GM12878 (cell line): ENCODE measurements at regions not wholly inside any gene's neighbourhood (a gene's known extent, or its start where the extent isn't known, plus 50 kb on each side); places are given as distances from the start of the nearest gene placed in this dataset.

ENCODE experiments used
- ATAC-seq: fragments of 200-7000 bp; cut with Tn5 transposase; 3 replicates; pipeline ENCODE4 v1.9.1; 2020; ENCODE audit warnings: mild to moderate bottlenecking, moderate library complexity
- BruUV-seq: library from RNA; stranded (reverse); fragments of 400-500 nt; replicated peaks from 2 replicates; lab custom pipeline; 2021; lab: Mats Ljungman, UMichigan
- CTCF ChIA-PET: fragments of 300-600 bp; sonication (Branson Sonifier 250); formaldehyde crosslinking; extraction: SDS; loops from one replicate; lab custom pipeline; 2021; ENCODE audit warnings: inconsistent platforms; lab: Yijun Ruan, JAX
- POLR2A ChIA-PET: fragments of 350-600 bp; formaldehyde crosslinking; extraction: SDS; loops from one replicate; lab custom pipeline; 2021; ENCODE audit warnings: inconsistent platforms; lab: Charles Lee
- RAD21 ChIA-PET: fragments of 300-600 bp; sonication (Branson Sonifier 250); formaldehyde crosslinking; loops from one replicate; lab custom pipeline; 2023; ENCODE audit warnings: antibody characterized with exemption; ENCODE audit not compliant: unreplicated experiment; lab: Charles Lee
- SMC1A ChIA-PET: fragments of 300-600 bp; sonication (Branson Sonifier 250); formaldehyde crosslinking; loops from one replicate; lab custom pipeline; 2023; ENCODE audit not compliant: unreplicated experiment, uncharacterized antibody; lab: Charles Lee
- DNase-seq: peaks from one replicate; pipeline ENCODE4 v3.0.0-alpha.2; 2011; ENCODE audit warnings: low read depth, low spot score
- FAIRE-seq: peaks from 3 replicates; lab custom pipeline; 2011; peaks lifted over from hg19 to GRCh38; lab: Jason Lieb, UNC
- H2AFZ ChIP-seq: 2 replicates; pipeline ENCODE4 v1.6.0; 2011; ENCODE audit warnings: low read depth, low read length, control low read depth; ENCODE audit not compliant: control insufficient read depth
- H3K27ac ChIP-seq: 2 replicates; pipeline ENCODE4 v1.5.1; 2011; ENCODE audit warnings: control low read depth; ENCODE audit not compliant: control insufficient read depth, insufficient read depth
- H3K27me3 ChIP-seq, 2 experiments: replicated peaks in 1 of 2; 2 replicates each; pipeline versions ENCODE4 v1.6.0 to v1.6.1; 2011; ENCODE audit warnings: low read length in 1 of 2; ENCODE audit not compliant: control insufficient read depth in 2 of 2, insufficient read depth in 2 of 2
- H3K36me3 ChIP-seq, 2 experiments: 2 replicates each; pipeline ENCODE4 v1.5.1; 2011; ENCODE audit warnings: low read length in 1 of 2; ENCODE audit not compliant: control insufficient read depth in 2 of 2, insufficient read depth in 2 of 2
- H3K4me1 ChIP-seq: 2 replicates; pipeline ENCODE4 v1.6.1; 2011; ENCODE audit warnings: mild to moderate bottlenecking, low read length, moderate library complexity, mixed read lengths; ENCODE audit not compliant: control insufficient read depth, insufficient read depth
- H3K4me2 ChIP-seq: 2 replicates; pipeline ENCODE4 v1.6.0; 2011; ENCODE audit warnings: control low read depth; ENCODE audit not compliant: control insufficient read depth, insufficient read depth
- H3K4me3 ChIP-seq: fragments of 200-600 bp; sonication (generic); 2 replicates; pipeline ENCODE4 v1.5.1; 2016
- H3K79me2 ChIP-seq: 2 replicates; pipeline ENCODE4 v1.6.0; 2011; ENCODE audit warnings: low read length; ENCODE audit not compliant: control insufficient read depth, insufficient read depth
- H3K9ac ChIP-seq: 2 replicates; pipeline ENCODE4 v1.8.0; 2011; ENCODE audit warnings: low read length, control low read depth, mixed read lengths; ENCODE audit not compliant: control insufficient read depth, insufficient read depth
- H3K9me3 ChIP-seq: replicated peaks from 3 replicates; pipeline ENCODE4 v1.5.1; 2011; ENCODE audit warnings: mild to moderate bottlenecking, low read length; ENCODE audit not compliant: control insufficient read depth, insufficient read depth
- H4K20me1 ChIP-seq: 2 replicates; pipeline ENCODE4 v1.6.0; 2011; ENCODE audit not compliant: control insufficient read depth, insufficient read depth
- BHLHE40 ChIP-seq, 2 experiments: fragments of 450-650 bp in 1 of 2; IDR thresholded peaks; 2 replicates each; pipeline ENCODE4 v1.6.1; 2011 to 2017; ENCODE audit warnings: low read depth in 2 of 2, borderline replicate concordance in 1 of 2, improper control_type of control experiment in 1 of 2, low read length in 1 of 2, mild to moderate bottlenecking in 1 of 2
- BMI1 ChIP-seq: fragments of 450-650 bp; IDR thresholded peaks from 2 replicates; pipeline ENCODE4 v1.6.1; 2016; ENCODE audit warnings: mild to moderate bottlenecking, moderate library complexity, borderline replicate concordance
- EGR1 ChIP-seq, 2 experiments: IDR thresholded peaks; 1 replicate in 1 of 2; 2 replicates in 1 of 2; pipeline ENCODE4 v1.6.1; 2011 to 2012; ENCODE audit warnings: low read depth in 2 of 2, low read length in 2 of 2, borderline replicate concordance in 1 of 2, mild to moderate bottlenecking in 1 of 2, moderate library complexity in 1 of 2
- EP300 ChIP-seq, 2 experiments: fragments of 150-350 bp in 1 of 2; IDR thresholded peaks; 2 replicates each; pipeline ENCODE4 v1.6.1; 2011 to 2012; ENCODE audit warnings: low read depth in 2 of 2, low read length in 2 of 2, borderline replicate concordance in 1 of 2, improper control_type of control experiment in 1 of 2, inconsistent platforms in 1 of 2; ENCODE audit not compliant: control insufficient read depth in 1 of 2
- ETV6 ChIP-seq, 2 experiments: fragments of 450-650 bp in 1 of 2; IDR thresholded peaks in 1 of 2; conservative IDR thresholded peaks in 1 of 2; 2 replicates each; pipeline ENCODE4 v1.6.1; 2014; ENCODE audit warnings: antibody characterized with exemption in 1 of 2, borderline replicate concordance in 1 of 2, low read depth in 1 of 2, mild to moderate bottlenecking in 1 of 2, moderate library complexity in 1 of 2
- FOXM1 ChIP-seq: IDR thresholded peaks from 2 replicates; pipeline ENCODE4 v1.6.1; 2012; ENCODE audit warnings: low read depth, mild to moderate bottlenecking, inconsistent platforms, low read length, moderate library complexity
- HCFC1 ChIP-seq: fragments of 150-350 bp; IDR thresholded peaks from 2 replicates; pipeline ENCODE4 v1.6.1; 2014; ENCODE audit warnings: low read length
- HDGF ChIP-seq: fragments of 450-650 bp; IDR thresholded peaks from 2 replicates; pipeline ENCODE4 v1.6.1; 2016; ENCODE audit warnings: antibody characterized with exemption
- NFYA ChIP-seq: IDR thresholded peaks from 2 replicates; pipeline ENCODE4 v1.6.1; 2011; ENCODE audit warnings: low read depth, mild to moderate bottlenecking, low read length, improper control_type of control experiment, borderline replicate concordance
- NFYB ChIP-seq: IDR thresholded peaks from 2 replicates; pipeline ENCODE4 v1.6.1; 2011; ENCODE audit warnings: low read depth, mild to moderate bottlenecking, low read length, improper control_type of control experiment, moderate library complexity; ENCODE audit not compliant: insufficient read depth
- RB1 ChIP-seq: fragments of 450-650 bp; formaldehyde crosslinking; IDR thresholded peaks from 2 replicates; pipeline ENCODE4 v1.6.1; 2017; ENCODE audit warnings: mild to moderate bottlenecking, borderline replicate concordance
- SMAD5 ChIP-seq: IDR thresholded peaks from 2 replicates; pipeline ENCODE4 v1.6.1; 2016; ENCODE audit warnings: antibody characterized with exemption, low read depth
- SREBF2 ChIP-seq: IDR thresholded peaks from 2 replicates; pipeline ENCODE4 v1.6.1; 2012; ENCODE audit warnings: mild to moderate bottlenecking, low read length
- ZNF207 ChIP-seq: fragments of 450-650 bp; IDR thresholded peaks from 2 replicates; pipeline ENCODE4 v1.6.1; 2014; ENCODE audit warnings: antibody characterized with exemption, mild to moderate bottlenecking, borderline replicate concordance
- WGBS: methylation state at CpG from one replicate; pipeline ENCODE4 v1.1.6; 2016; ENCODE audit warnings: low lambda C conversion rate; ENCODE audit not compliant: insufficient replicate concordance, insufficient coverage; ENCODE audit errors: missing lambda C conversion rate; 5-methylcytosine and 5-hydroxymethylcytosine counted together
- in situ Hi-C: fragments of 300-500 bp; cut with MboI; formaldehyde crosslinking; loops from 9 replicates; pipeline ENCODE4 v1.14.3; 2018; ENCODE audit warnings: mixed read lengths
- intact Hi-C: fragments of 100-400 bp; cut with micrococcal nuclease; formaldehyde crosslinking; loops from one replicate; pipeline ENCODE4 v1.14.2; 2022; ENCODE audit not compliant: unreplicated experiment
- TF ChIP-seq, protein P1 (sequence below): IDR thresholded peaks from 2 replicates; pipeline ENCODE4 v1.6.1; 2012; ENCODE audit warnings: low read depth, low read length, improper control_type of control experiment

DNA sequence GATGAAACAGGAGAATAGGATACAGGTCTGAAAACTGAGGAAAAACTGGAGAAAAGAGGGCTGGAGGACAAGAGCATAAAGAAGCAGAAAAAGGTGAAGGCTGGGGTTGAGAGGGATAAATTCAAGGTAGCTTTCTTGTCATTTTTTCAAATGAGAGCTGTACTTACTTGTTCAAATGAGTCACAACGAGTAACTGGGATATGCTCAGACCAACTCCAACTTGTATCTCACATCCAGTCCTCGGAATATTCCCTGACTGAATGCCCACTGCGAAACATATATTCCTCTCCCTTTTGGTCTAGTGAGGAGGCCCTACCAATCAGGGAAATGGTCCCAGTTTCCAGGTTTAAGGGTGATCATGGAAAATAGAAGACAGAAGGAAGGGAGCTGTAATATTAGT, 343.4 kb downstream of the HHIPL2 start (continued):
- TF ChIP-seq ETV6 (conservative IDR thresholded peaks at IDR 0.05 in 1 of 2, IDR thresholded peaks at IDR 0.05 in 1 of 2; ENCODE audit: borderline replicate concordance in 1 of 2, low read depth in 1 of 2) (no peak), HCFC1 (no peak), FOXM1 (no peak)
- TF ChIP-seq, all 136 proteins: peak for 0

DNA sequence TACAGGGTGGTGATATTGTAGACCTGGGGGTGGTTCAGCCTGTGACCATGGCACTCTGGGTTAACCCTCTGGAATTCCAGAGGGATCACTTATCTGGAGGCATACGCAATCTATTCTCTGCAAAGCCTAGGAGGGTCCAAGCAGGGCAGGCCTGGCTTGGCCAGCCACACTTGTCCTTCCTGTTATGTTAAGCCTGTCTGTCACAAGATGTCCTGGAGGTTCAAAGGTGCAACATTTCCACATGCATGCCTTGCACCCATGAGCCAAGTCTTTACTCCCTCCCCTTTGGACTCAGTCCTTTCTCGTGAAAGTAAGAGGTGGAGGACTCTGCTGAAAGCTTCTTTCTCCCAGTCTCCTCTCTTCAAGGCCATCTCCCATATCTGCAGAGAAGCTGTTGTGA, 345.1 kb downstream of the HHIPL2 start:
- Histone ChIP-seq H3K79me2 (no peaks in the 10 kb centered on the region), H3K27ac (no peak overlapping the region), H3K9me3 (no peaks in the 10 kb centered on the region), H3K27me3 (no peaks in the 10 kb centered on the region), H3K4me3 (no peak overlapping the region), H3K4me2 (no peak overlapping the region), H4K20me1 (no peaks in the 10 kb centered on the region), H2AFZ (no peak overlapping the region), H3K9ac (no peak overlapping the region), H3K36me3 (no peaks in the 10 kb centered on the region), H3K4me1 (no peaks in the 10 kb centered on the region)
- BruUV-seq = no TSS peak
- intact Hi-C loops = no loop called here
- RAD21 ChIA-PET = no interaction called here
- SMC1A ChIA-PET = no interaction called here
- CTCF ChIA-PET = no interaction called here
- in situ Hi-C loops = no loop called here
- ATAC-seq (no peak), DNase-seq (no peak), FAIRE-seq (no peak)
- WGBS = 0% methylated on average over 2 of the region's 2 CpGs
- POLR2A ChIA-PET = no interaction called here
- TF ChIP-seq, protein P1, sequence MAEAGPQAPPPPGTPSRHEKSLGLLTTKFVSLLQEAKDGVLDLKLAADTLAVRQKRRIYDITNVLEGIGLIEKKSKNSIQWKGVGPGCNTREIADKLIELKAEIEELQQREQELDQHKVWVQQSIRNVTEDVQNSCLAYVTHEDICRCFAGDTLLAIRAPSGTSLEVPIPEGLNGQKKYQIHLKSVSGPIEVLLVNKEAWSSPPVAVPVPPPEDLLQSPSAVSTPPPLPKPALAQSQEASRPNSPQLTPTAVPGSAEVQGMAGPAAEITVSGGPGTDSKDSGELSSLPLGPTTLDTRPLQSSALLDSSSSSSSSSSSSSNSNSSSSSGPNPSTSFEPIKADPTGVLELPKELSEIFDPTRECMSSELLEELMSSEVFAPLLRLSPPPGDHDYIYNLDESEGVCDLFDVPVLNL = no peak
- TF ChIP-seq BHLHE40 (IDR thresholded peaks at IDR 0.05; ENCODE audit: borderline replicate concordance in 1 of 2, low read depth in 2 of 2, low read length in 1 of 2) (no peak), BMI1 (no peak), EP300 (IDR thresholded peaks at IDR 0.05; ENCODE audit: borderline replicate concordance in 1 of 2, control insufficient read depth in 1 of 2, low read depth in 2 of 2, low read length in 2 of 2) (no peak), NFYA (no peak), EGR1 (IDR thresholded peaks at IDR 0.05; ENCODE audit: borderline replicate concordance in 1 of 2, low read depth in 2 of 2, low read length in 2 of 2) (no peak), SMAD5 (no peak), SREBF2 (no peak), RB1 (no peak), ZNF207 (no peak), HDGF (no peak), NFYB (no peak)
